Naive B cell (primary cell): ENCODE measurements at regions not wholly inside any gene's neighbourhood (a gene's known extent, or its start where the extent isn't known, plus 50 kb on each side); places are given as distances from the start of the nearest gene placed in this dataset.
A peak's percentile ranks its signal among the peaks of the same experiment; 100 is the strongest.
"Not testable (repeated sequence)": the region's sequence is repeated elsewhere in the genome, so short reads cannot be mapped to it uniquely, and the experiment has no call there.

Experiments used
- ATAC-seq, 2 donors: fragments of 150-1000 bp; cut with Tn5 transposase; 2 replicates each; pipeline ENCODE4 v1.10.0; 2021; ENCODE audit warnings: low read depth in 2 of 2, mild to moderate bottlenecking in 2 of 2, moderate library complexity in 2 of 2
- DNase-seq: peaks from one replicate; pipeline ENCODE4 v3.0.0; 2022
- H3K27ac Mint-ChIP-seq, 6 donors: one replicate each; pipeline ENCODE4 v1.8.0; 2020 to 2022; ENCODE audit warnings: mild to moderate bottlenecking in 6 of 6, mixed read lengths in 6 of 6, moderate library complexity in 5 of 6, inconsistent platforms in 2 of 6
- H3K27me3 Mint-ChIP-seq, 3 donors: one replicate each; pipeline ENCODE4 v1.8.0; 2021 to 2022; ENCODE audit warnings: mixed read lengths in 3 of 3, mild to moderate bottlenecking in 1 of 3
- H3K36me3 Mint-ChIP-seq, 2 donors: one replicate each; pipeline ENCODE4 v1.8.0; 2020 to 2022; ENCODE audit warnings: mixed read lengths in 2 of 2, inconsistent platforms in 1 of 2, mild to moderate bottlenecking in 1 of 2
- H3K4me1 Mint-ChIP-seq, 3 donors: one replicate each; pipeline ENCODE4 v1.8.0; 2020 to 2022; ENCODE audit warnings: mixed read lengths in 3 of 3, inconsistent platforms in 1 of 3, mild to moderate bottlenecking in 1 of 3, moderate library complexity in 1 of 3
- H3K4me3 Mint-ChIP-seq, 8 donors: one replicate each; pipeline ENCODE4 v1.8.0; 2020 to 2022; ENCODE audit warnings: mild to moderate bottlenecking in 8 of 8, mixed read lengths in 8 of 8, moderate library complexity in 8 of 8, inconsistent platforms in 2 of 8
- H3K9me3 Mint-ChIP-seq, 7 donors: one replicate each; pipeline ENCODE4 v1.8.0; 2020 to 2022; ENCODE audit warnings: mixed read lengths in 7 of 7, mild to moderate bottlenecking in 5 of 7, inconsistent platforms in 2 of 7, moderate library complexity in 1 of 7

DNA sequence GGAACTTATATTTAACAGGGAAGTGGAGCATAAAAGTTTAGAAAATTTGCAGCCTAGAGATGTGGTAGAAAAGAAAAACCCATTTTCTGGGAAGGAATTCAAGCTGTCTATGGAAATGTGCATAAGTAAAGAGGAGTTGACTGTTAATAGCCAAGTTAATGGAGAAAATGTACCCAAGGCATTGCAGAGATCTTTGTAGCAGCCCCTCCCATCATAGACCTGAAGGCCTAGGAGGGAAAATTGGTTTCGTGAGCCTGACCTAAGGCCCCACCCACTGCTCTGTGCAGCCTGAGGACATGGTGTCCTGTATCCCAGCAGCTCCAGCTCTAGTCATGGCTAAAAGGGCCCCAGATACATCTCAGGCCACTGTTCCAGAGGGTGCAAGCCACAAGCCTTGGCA lies 772.4 kb upstream of the RIOK2 start:
- peaks cover 2 to 31% (median 10%) of the 10 kb centered on the region in 7 donors for H3K9me3 Mint-ChIP-seq
- H3K27me3 Mint-ChIP-seq, result no peaks in the 10 kb centered on the region
- DNase-seq (no peak), ATAC-seq (no peak)
- no peaks in the 10 kb centered on the region for H3K36me3 Mint-ChIP-seq
- no peaks in the 10 kb centered on the region for H3K4me1 Mint-ChIP-seq
- no peak overlapping the region for H3K27ac Mint-ChIP-seq
- H3K4me3 Mint-ChIP-seq, result no peak overlapping the region

DNA sequence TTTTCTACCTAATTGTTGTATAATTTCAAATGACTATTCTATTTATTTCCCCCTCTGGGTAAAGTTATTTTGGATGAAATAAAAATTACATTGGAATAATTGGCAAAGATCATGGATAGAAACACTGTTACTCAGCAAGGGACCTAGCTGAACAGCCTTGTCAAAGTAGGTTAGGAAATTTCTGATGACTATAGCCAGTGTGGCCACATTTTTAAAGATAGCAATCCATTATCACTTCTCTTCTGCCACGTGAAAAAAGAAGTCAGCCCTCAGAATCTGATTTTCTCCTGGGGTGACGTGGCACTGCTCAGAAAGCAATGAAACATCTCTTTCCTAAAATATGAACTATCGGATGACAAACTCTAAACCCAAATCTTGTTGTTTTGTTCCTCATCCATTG lies 784.2 kb upstream of the RIOK2 start:
- H3K4me1 Mint-ChIP-seq, result no peaks in the 10 kb centered on the region
- DNase-seq, result no peak
- H3K27ac Mint-ChIP-seq, result no peak overlapping the region
- no peak overlapping the region for H3K4me3 Mint-ChIP-seq
- H3K9me3 Mint-ChIP-seq, result peaks cover 0 to 2% (median 0%) of the 10 kb centered on the region in 7 donors
- H3K36me3 Mint-ChIP-seq, result no peaks in the 10 kb centered on the region
- H3K27me3 Mint-ChIP-seq, result no peaks in the 10 kb centered on the region
- no peak for ATAC-seq

DNA sequence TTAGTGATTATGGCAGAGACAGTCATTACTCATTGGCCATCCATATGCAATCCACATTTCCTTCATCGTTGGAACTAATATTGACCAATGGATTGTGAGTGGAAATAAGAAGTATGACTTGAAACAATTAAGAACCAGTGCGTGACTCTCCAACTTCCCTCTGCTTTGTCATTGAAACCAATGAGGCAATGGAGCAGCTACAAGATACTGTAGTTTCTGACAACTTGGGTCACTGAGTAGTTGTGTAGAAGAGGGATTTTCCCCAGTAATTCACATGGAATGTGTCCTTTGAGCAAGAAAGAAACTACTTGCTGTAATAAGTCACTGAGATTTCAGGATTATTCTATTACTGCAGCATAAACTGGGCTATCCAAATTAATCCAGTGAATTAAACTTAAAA lies 785.3 kb upstream of the RIOK2 start:
- H3K27ac Mint-ChIP-seq, result no peak overlapping the region
- peaks cover 0 to 2% (median 0%) of the 10 kb centered on the region in 7 donors for H3K9me3 Mint-ChIP-seq
- ATAC-seq, result no peak
- H3K27me3 Mint-ChIP-seq, result no peaks in the 10 kb centered on the region
- DNase-seq, result no peak
- H3K36me3 Mint-ChIP-seq, result no peaks in the 10 kb centered on the region
- no peak overlapping the region for H3K4me3 Mint-ChIP-seq
- no peaks in the 10 kb centered on the region for H3K4me1 Mint-ChIP-seq

DNA sequence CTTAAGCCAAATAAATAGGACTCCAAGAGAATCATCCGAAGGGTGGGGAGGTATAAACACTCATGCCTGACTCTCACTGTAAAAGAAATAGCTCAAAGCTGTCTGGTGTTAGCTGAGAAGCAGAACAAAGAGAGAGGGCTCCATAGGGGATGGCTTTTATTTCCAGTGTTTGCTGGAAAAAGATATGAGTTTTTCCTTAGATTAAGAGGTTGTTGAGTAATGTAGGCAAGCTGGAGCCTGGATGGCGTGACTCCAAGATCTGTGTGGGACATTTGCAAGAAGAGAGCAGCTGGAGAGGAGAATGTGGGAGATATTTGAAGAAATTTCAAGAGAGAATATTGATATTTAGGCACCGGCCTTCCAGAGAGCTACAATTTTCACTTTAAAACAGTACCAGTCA lies 793.7 kb upstream of the RGMB start:
- ATAC-seq (no peak), DNase-seq (no peak)
- Mint-ChIP-seq H3K27ac (no peak overlapping the region), H3K36me3 (no peaks in the 10 kb centered on the region), H3K9me3 (peaks cover 0 to 2% (median 0%) of the 10 kb centered on the region in 7 donors), H3K4me3 (peak overlapping the region in 1 of 8 donors; percentile 57), H3K27me3 (no peaks in the 10 kb centered on the region), H3K4me1 (no peaks in the 10 kb centered on the region)

DNA sequence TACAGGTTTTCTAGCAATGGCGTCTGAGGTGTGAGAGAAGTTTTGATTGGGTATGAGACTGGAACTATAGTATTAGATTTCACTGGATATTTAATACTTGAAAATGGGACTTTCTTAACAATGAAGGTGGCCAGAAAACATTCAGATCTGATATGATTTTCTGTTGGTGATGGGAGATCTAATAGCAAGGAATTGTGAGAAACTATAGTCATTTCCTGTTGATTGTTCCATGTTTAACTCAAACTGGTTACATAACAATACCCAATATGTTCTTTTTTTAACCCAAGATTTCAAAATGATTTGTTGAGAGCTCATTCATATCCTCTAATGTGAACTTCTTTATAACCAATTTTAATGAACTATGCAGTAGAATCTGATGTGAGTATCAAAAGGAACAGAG lies 793.2 kb upstream of the RGMB start:
- no peak for ATAC-seq
- Mint-ChIP-seq H3K4me3 (no peak overlapping the region), H3K4me1 (no peaks in the 10 kb centered on the region), H3K27me3 (no peaks in the 10 kb centered on the region), H3K36me3 (no peaks in the 10 kb centered on the region), H3K9me3 (peaks cover 0 to 2% (median 0%) of the 10 kb centered on the region in 7 donors), H3K27ac (no peak overlapping the region)
- DNase-seq, result no peak

DNA sequence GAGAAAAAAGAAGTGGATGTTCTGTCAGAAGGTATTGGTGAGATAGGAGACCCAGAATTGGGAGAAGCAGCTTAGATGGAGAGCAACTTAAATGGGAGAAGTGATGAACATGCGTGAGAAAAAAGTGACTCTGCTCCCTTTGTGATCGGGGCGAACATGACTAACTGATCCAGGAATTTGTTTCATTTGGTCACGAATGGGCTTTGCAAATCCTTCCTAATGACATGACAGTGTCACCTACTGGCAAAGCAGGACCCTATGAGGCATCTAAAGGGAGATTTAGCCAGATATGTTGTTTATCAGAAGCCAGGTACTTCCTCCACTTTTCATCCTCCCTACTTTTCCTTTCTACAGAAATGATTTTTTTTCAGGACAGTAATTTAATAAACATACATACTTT lies 787.4 kb upstream of the RGMB start:
- no peaks in the 10 kb centered on the region for H3K36me3 Mint-ChIP-seq
- DNase-seq, result no peak
- H3K27me3 Mint-ChIP-seq, result no peaks in the 10 kb centered on the region
- H3K27ac Mint-ChIP-seq, result no peak overlapping the region
- H3K9me3 Mint-ChIP-seq, result peaks cover 0 to 21% (median 5%) of the 10 kb centered on the region in 7 donors
- no peaks in the 10 kb centered on the region for H3K4me1 Mint-ChIP-seq
- ATAC-seq, result no peak
- H3K4me3 Mint-ChIP-seq, result no peak overlapping the region

DNA sequence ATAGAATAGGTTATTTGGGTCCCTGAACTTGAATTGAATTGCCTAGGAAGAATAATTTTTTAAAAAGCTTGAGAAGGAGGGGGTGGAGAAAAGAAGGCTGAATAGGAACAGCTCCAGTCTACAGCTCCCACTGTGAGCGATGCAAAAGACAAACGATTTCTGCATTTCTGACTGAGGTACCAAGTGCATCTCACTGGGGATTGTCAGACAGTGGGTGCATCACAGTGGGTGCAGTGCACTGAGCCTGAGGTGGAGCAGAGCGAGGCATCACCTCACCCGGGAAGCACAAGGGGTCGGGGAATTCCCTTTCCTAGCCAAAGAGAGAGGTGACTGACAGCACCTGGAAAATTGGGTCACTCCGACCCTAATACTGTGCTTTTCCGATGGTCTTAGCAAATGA lies 782.2 kb upstream of the RGMB start:
- DNase-seq, result no peak
- Mint-ChIP-seq H3K27ac (no peak overlapping the region), H3K4me3 (no peak overlapping the region), H3K4me1 (no peaks in the 10 kb centered on the region), H3K9me3 (peaks cover 10 to 42% (median 22%) of the 10 kb centered on the region in 7 donors), H3K36me3 (peaks cover 0 to 8% of the 10 kb centered on the region in 2 donors), H3K27me3 (no peaks in the 10 kb centered on the region)
- no peak for ATAC-seq

DNA sequence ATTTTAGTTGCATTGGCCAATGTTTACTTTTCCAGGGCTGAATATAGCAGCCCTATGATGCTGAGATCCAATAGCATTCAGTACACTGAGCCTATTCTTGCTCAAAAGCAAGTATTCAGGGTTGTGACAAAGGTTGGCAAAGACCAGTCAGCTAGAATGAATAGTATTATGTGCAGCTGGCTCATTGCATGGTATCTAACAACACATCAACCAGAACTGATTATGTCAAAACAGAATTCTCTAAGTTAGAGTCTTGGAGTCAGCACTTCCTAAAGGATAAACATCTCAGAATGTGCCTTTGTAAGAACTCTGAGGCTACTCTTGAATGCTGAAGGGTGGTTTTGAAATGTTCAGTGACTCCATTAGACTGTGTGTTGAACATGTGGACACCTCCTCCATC lies 774.5 kb upstream of the RGMB start:
- Mint-ChIP-seq H3K4me3 (no peak overlapping the region), H3K27me3 (no peaks in the 10 kb centered on the region), H3K4me1 (no peaks in the 10 kb centered on the region), H3K9me3 (peaks cover 4 to 28% (median 14%) of the 10 kb centered on the region in 7 donors), H3K36me3 (peaks cover 0 to 6% of the 10 kb centered on the region in 2 donors), H3K27ac (no peak overlapping the region)
- no peak for DNase-seq
- ATAC-seq, result no peak

DNA sequence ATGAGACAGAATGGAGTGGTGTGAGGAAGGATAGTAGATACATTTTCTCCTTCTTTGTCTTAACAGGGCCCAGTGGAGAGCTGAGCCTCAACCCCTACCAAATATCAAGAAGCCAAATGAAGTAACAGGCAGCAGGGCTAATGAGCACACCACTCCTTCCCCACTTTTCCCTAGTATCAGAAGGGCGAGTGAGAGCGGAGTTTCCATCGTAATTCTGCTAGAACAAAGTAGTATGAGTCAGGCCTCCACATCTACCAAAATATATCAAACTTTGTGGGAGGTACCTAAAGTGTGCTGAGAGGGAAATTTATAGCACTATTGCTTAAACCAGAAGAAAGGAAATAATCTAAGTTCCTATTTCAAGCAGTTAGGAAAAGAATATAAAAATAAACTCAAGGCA lies 769.0 kb upstream of the RGMB start:
- no peaks in the 10 kb centered on the region for H3K4me1 Mint-ChIP-seq
- H3K27ac Mint-ChIP-seq, result no peak overlapping the region
- no peaks in the 10 kb centered on the region for H3K27me3 Mint-ChIP-seq
- no peaks in the 10 kb centered on the region for H3K36me3 Mint-ChIP-seq
- H3K4me3 Mint-ChIP-seq, result no peak overlapping the region
- peaks cover 0 to 10% (median 4%) of the 10 kb centered on the region in 7 donors for H3K9me3 Mint-ChIP-seq
- DNase-seq, result no peak
- ATAC-seq, result no peak

DNA sequence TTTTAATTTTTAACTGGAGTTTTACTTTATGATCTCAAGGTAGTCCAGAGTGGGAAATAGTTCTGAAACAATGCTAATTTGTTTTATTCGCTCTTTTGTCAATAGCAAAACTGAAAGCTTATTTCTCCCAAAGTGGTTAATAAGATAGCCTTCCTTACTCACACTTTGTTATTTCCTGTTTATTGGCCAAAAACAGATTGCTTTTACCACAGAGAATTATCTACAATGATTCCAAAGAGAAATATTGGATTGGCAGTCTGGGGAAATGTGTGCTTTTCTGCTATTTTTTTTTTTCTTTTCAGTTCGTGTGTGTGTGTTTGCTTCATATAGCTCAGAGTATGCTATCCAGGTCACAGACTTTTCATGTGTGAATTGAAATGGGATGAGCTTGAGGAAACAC lies 756.7 kb upstream of the RGMB start:
- no peak overlapping the region for H3K27ac Mint-ChIP-seq
- no peaks in the 10 kb centered on the region for H3K27me3 Mint-ChIP-seq
- no peak overlapping the region for H3K4me3 Mint-ChIP-seq
- DNase-seq (no peak), ATAC-seq (no peak)
- H3K36me3 Mint-ChIP-seq, result no peaks in the 10 kb centered on the region
- no peaks in the 10 kb centered on the region for H3K4me1 Mint-ChIP-seq
- H3K9me3 Mint-ChIP-seq, result peaks cover 0 to 2% (median 0%) of the 10 kb centered on the region in 7 donors

DNA sequence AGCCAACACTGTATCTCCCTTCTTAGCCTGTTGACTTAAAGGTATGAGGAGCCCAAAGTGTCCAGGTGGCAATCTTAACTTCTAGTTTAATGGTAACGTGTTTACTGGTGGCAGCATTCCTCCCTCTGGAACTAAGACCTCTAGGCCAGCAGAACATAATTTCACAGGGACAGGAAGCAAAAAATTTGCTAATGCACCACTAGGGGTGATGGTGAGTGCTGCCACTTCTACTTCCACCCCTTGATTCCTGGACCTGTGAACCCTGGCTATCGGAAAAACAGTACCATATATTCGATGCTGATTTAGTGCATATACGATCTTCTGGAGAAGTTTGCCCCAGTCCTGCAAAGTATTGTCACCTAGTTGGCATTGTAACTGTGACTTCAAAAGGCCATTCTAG lies 743.2 kb upstream of the RGMB start:
- not testable (repeated sequence) for H3K27me3 Mint-ChIP-seq, H3K4me1 Mint-ChIP-seq, ATAC-seq, DNase-seq, H3K27ac Mint-ChIP-seq, H3K36me3 Mint-ChIP-seq, H3K4me3 Mint-ChIP-seq
- H3K9me3 Mint-ChIP-seq, result peaks cover 0 to 18% (median 7%) of the 10 kb centered on the region in 7 donors

DNA sequence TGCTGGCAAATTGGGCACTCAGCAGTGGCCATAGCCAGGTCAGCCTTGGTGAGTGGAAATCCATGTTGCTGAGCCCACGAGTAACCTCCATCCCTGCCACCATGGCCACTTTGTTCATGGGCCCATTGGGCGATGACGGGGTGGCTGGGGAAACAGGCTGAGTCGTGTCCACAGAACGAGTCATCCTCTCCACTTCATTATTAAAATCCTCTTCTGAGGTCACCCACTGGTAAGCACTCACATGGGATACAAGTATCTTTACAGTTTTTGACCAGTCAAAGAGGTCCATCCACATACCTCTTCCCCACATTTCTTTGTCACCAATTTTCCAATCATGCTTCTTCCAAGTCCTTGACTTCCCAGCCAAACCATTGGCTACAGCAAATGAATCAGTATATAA lies 742.4 kb upstream of the RGMB start:
- not testable (repeated sequence) for H3K27me3 Mint-ChIP-seq

DNA sequence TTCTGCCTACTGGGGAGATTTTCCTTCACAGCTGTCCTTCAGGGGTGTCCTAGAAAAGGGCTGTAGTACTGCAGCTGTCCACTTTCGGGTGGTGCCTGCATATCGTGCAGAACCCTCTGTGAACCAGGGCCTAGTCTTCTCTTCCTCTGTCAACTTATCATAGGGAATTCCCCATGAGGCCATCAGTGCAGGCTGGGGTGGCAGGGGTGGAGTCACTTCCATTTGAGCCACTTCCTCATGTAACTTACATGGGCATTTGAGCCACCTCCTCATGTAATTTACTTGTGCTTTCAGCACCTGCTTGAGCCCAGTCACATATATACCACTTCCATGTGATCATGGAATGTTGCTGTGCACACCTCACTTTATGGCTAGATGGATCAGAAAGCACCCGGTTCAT lies 742.0 kb upstream of the RGMB start:
- H3K4me3 Mint-ChIP-seq, result no peak overlapping the region
- H3K36me3 Mint-ChIP-seq, result no peaks in the 10 kb centered on the region
- ATAC-seq, result no peak
- H3K27ac Mint-ChIP-seq, result no peak overlapping the region
- peaks cover 0 to 3% (median 0%) of the 10 kb centered on the region in 3 donors for H3K27me3 Mint-ChIP-seq
- peaks cover 0 to 11% (median 2%) of the 10 kb centered on the region in 7 donors for H3K9me3 Mint-ChIP-seq
- DNase-seq, result no peak
- no peaks in the 10 kb centered on the region for H3K4me1 Mint-ChIP-seq

More for the DNA sequence above, 742.4 kb upstream of the RGMB start:
- not testable (repeated sequence) for ATAC-seq, H3K36me3 Mint-ChIP-seq, H3K4me3 Mint-ChIP-seq, DNase-seq, H3K4me1 Mint-ChIP-seq, H3K27ac Mint-ChIP-seq
- H3K9me3 Mint-ChIP-seq, result peaks cover 0 to 11% (median 3%) of the 10 kb centered on the region in 7 donors

DNA sequence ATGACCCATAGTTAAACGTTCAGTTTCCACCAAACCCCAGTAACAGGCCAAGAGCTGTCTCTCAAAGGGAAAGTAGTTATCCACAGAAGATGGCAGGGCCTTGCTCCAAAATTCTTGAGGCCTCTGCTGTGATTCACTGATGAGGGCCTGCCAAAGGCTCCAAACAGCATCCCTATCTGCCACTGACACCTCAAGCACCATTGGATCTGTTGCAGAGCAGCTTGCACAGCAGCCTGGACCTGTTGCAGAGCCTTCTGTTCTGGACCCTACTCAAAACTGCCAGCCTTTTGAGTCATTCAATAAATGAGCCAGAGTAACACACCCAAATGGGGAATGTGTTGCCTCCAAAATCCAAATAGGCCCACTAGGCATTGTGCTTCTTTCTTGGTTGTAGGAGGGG lies 741.5 kb upstream of the RGMB start:
- Mint-ChIP-seq H3K9me3 (peaks cover 0 to 11% (median 2%) of the 10 kb centered on the region in 7 donors), H3K4me1 (no peaks in the 10 kb centered on the region), H3K36me3 (no peaks in the 10 kb centered on the region), H3K27me3 (peaks cover 0 to 3% (median 0%) of the 10 kb centered on the region in 3 donors), H3K4me3 (no peak overlapping the region), H3K27ac (peak overlapping the region in 1 of 6 donors; percentile 14)
- ATAC-seq (no peak), DNase-seq (no peak)

DNA sequence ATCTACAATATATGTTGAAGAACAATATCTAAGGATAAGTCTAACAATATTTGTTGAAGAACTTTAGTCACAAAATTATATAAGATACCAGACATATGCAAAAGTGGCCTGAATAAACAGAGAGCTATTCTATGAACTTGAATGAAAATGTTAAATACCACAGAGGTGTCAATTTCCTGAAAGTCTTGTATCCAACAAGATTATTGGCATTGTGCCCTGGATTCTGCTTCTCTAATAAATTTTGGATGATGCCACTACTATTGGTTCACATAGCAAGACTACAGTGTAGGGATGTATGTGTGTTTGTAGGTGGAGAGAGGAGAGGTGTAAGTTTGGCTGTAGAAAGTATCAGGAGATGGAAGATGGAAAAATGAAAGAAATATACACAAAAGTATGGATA lies 731.8 kb upstream of the RGMB start:
- Mint-ChIP-seq H3K4me1 (no peaks in the 10 kb centered on the region), H3K27ac (no peak overlapping the region), H3K27me3 (no peaks in the 10 kb centered on the region), H3K9me3 (peaks cover 0 to 6% (median 0%) of the 10 kb centered on the region in 7 donors), H3K36me3 (no peaks in the 10 kb centered on the region), H3K4me3 (no peak overlapping the region)
- ATAC-seq (no peak), DNase-seq (no peak)
